Erythroblast (primary cell): ENCODE measurements at regions not wholly inside any gene's neighbourhood (a gene's known extent, or its start where the extent isn't known, plus 50 kb on each side); places are given as distances from the start of the nearest gene placed in this dataset.

Experiments used
- GATA1 ChIP-seq: IDR thresholded peaks from 2 replicates; pipeline ENCODE4 v1.6.1; 2011; ENCODE audit warnings: low read depth, mild to moderate bottlenecking, control low read depth, low read length, moderate library complexity
- POLR2A ChIP-seq: IDR thresholded peaks from 2 replicates; pipeline ENCODE4 v1.6.1; 2011; ENCODE audit warnings: mild to moderate bottlenecking, low read length

DNA sequence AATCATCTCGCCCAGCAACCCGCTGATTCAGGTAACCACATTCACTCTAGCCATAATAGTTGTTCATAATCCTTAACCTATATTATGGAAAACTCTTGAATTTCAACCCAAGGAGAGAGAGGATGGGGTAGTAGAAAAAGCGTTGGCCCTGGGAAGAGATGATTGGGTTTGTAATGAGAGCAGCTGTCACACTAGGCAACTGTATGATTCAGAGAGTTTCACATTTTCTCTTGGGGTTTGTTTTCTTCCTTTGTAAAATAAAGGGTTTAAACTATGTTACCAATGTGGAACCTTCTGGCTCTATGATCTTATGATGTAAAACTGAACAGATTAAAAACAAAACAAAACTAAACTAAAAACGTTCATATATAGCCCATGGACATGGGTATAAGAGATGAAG is 705.2 kb upstream of the IGFBP3 start:
- TF ChIP-seq POLR2A (no peak), GATA1 (no peak)
